Skin epidermis (tissue), 12 donors: ENCODE measurements at regions not wholly inside any gene's neighbourhood (a gene's known extent, or its start where the extent isn't known, plus 50 kb on each side); places are given as distances from the start of the nearest gene placed in this dataset.

Experiments used
- H3K27ac ChIP-seq, 21 experiments: fragments of 200-600 bp; sonication (generic) in 11 of 21; one replicate each; pipeline ENCODE4 v1.5.0; 2020; ENCODE audit warnings: mild to moderate bottlenecking in 3 of 21, inconsistent platforms in 2 of 21, moderate library complexity in 2 of 21
- H3K4me3 ChIP-seq, 7 experiments: fragments of 200-600 bp; sonication (generic) in 2 of 7; one replicate each; pipeline ENCODE4 v1.5.0; 2020; ENCODE audit warnings: inconsistent platforms in 2 of 7, mild to moderate bottlenecking in 2 of 7, moderate library complexity in 1 of 7

- H3K27ac ChIP-seq = no peak overlapping the region
- H3K4me3 ChIP-seq = no peak overlapping the region
These were observed 52.8 kb upstream of the FBXL7 start for GRCh38 chr5:15447209-15447608.

GRCh38 chr5:15446552-15446951, 53.4 kb upstream of the FBXL7 start:
- H3K4me3 ChIP-seq = no peak overlapping the region
- peak overlapping the region in 1 of 21 experiments; percentile 16 for H3K27ac ChIP-seq

GRCh38 chr5:15442193-15442570, 57.8 kb upstream of the FBXL7 start:
- H3K4me3 ChIP-seq = no peak overlapping the region
- H3K27ac ChIP-seq = no peak overlapping the region

- Histone ChIP-seq H3K27ac (no peak overlapping the region), H3K4me3 (no peak overlapping the region)
These were observed 58.4 kb upstream of the FBXL7 start for GRCh38 chr5:15441433-15442192.

GRCh38 chr5:15440434-15440833, 59.5 kb upstream of the FBXL7 start:
- H3K4me3 ChIP-seq = no peak overlapping the region
- no peak overlapping the region for H3K27ac ChIP-seq

- Histone ChIP-seq H3K4me3 (no peak overlapping the region), H3K27ac (no peak overlapping the region)
These were observed 60.2 kb upstream of the FBXL7 start for GRCh38 chr5:15439801-15440200.

GRCh38 chr5:15433709-15434108, 66.3 kb upstream of the FBXL7 start:
- no peak overlapping the region for H3K27ac ChIP-seq
- no peak overlapping the region for H3K4me3 ChIP-seq

- no peak overlapping the region for H3K27ac ChIP-seq
These were observed 68.1 kb upstream of the FBXL7 start for GRCh38 chr5:15431923-15432322.

GRCh38 chr5:15425766-15426165, 74.2 kb upstream of the FBXL7 start:
- Histone ChIP-seq H3K27ac (no peak overlapping the region), H3K4me3 (no peak overlapping the region)

More at GRCh38 chr5:15431923-15432322, 68.1 kb upstream of the FBXL7 start:
- H3K4me3 ChIP-seq = no peak overlapping the region

- Histone ChIP-seq H3K4me3 (no peak overlapping the region), H3K27ac (no peak overlapping the region)
These were observed 75.2 kb upstream of the FBXL7 start for GRCh38 chr5:15424769-15425168.

GRCh38 chr5:15421921-15422412, 78.0 kb upstream of the FBXL7 start:
- Histone ChIP-seq H3K4me3 (no peak overlapping the region), H3K27ac (no peak overlapping the region)

GRCh38 chr5:15421381-15421780, 78.6 kb upstream of the FBXL7 start:
- H3K27ac ChIP-seq = no peak overlapping the region

GRCh38 chr5:15420201-15420600, 79.8 kb upstream of the FBXL7 start:
- Histone ChIP-seq H3K27ac (no peak overlapping the region), H3K4me3 (no peak overlapping the region)

More at GRCh38 chr5:15421381-15421780, 78.6 kb upstream of the FBXL7 start:
- H3K4me3 ChIP-seq = no peak overlapping the region

- no peak overlapping the region for H3K4me3 ChIP-seq
- no peak overlapping the region for H3K27ac ChIP-seq
These were observed 82.8 kb upstream of the FBXL7 start for GRCh38 chr5:15417156-15417555.

GRCh38 chr5:15406478-15406877, 93.5 kb upstream of the FBXL7 start:
- Histone ChIP-seq H3K4me3 (no peak overlapping the region), H3K27ac (no peak overlapping the region)

GRCh38 chr5:15393146-15393545, 106.8 kb upstream of the FBXL7 start:
- H3K27ac ChIP-seq = no peak overlapping the region
- H3K4me3 ChIP-seq = no peak overlapping the region

- Histone ChIP-seq H3K27ac (peak overlapping the region in 7 of 21 experiments; percentile 0 to 66 (median 56)), H3K4me3 (no peak overlapping the region)
These were observed 108.1 kb upstream of the FBXL7 start for GRCh38 chr5:15391704-15392397.

GRCh38 chr5:15388866-15389265, 111.1 kb upstream of the FBXL7 start:
- Histone ChIP-seq H3K4me3 (no peak overlapping the region), H3K27ac (peak overlapping the region in 1 of 21 experiments; percentile 31)

GRCh38 chr5:15387931-15388524, 112.0 kb upstream of the FBXL7 start:
- no peak overlapping the region for H3K4me3 ChIP-seq
- H3K27ac ChIP-seq = peak overlapping the region in 1 of 21 experiments; percentile 31

- no peak overlapping the region for H3K4me3 ChIP-seq
- H3K27ac ChIP-seq = no peak overlapping the region
These were observed 113.9 kb upstream of the FBXL7 start for GRCh38 chr5:15386122-15386521.

- Histone ChIP-seq H3K4me3 (no peak overlapping the region), H3K27ac (no peak overlapping the region)
These were observed 114.4 kb upstream of the FBXL7 start for GRCh38 chr5:15385553-15385952.
